ENCODE measurements at regions not wholly inside any gene's neighbourhood (a gene's known extent, or its start where the extent isn't known, plus 50 kb on each side); places are given as distances from the start of the nearest gene placed in this dataset.
"Not testable (repeated sequence)": the region's sequence is repeated elsewhere in the genome, so short reads cannot be mapped to it uniquely, and the experiment has no call there.

DNA sequence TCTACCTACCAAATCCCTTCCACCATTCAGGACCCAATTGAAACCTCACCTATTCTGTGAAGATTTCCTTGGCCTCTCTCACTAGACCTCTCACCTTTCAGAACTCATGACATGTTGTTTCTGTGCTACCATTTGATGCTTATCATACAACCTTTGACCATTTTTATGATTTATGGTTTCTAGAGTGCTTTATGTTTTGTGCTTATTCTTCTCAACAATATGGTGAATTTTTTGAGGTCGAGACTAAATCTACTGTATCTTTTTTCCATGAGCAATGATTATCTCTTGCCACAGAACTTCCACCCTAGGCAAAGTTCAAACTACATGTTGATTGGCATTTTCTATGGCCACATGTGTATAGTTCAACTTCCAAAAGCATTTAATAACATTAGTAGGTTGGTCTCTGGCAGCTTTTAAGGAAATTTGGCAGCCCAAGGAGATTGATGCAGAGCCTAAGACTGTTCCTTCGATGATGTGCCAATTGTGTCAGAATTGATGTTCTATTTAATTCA lies 84.9 kb downstream of the OLIG3 start:
- H3K9me3 Mint-ChIP-seq = peaks cover 11% of the 10 kb centered on the region
- no peaks in the 10 kb centered on the region for H3K27me3 Mint-ChIP-seq
- peaks cover 5% of the 10 kb centered on the region for H3K4me1 Mint-ChIP-seq (ENCODE audit: low read depth)
- H3K4me3 Mint-ChIP-seq = no peak overlapping the region
- H3K36me3 Mint-ChIP-seq (ENCODE audit: low read depth) = no peaks in the 10 kb centered on the region
- DNase-seq = no peak
- no peak overlapping the region for H3K27ac Mint-ChIP-seq

DNA sequence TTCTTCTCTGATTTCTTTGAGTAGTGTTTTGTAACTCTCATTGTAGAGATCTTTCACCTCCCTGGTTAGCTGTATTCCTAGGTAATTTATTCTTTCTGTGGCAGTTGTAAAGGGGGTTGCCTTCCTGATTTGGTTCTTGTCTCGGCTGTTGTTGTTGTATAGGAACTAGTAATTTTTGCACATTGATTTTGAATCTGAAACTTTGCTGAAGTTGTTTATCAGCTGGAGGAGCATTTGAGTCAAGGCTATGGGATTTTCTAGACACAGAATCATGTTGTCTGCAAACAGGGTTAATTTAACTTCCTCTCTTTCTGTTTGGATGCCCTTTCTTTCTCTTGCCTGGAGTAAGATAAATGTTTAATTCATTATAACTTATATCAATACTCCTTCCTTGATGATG lies 86.4 kb downstream of the OLIG3 start:
- Mint-ChIP-seq H3K9me3 (peaks cover 11% of the 10 kb centered on the region), H3K4me3 (no peak overlapping the region), H3K27me3 (no peaks in the 10 kb centered on the region), H3K4me1 (ENCODE audit: low read depth) (peaks cover 5% of the 10 kb centered on the region), H3K27ac (no peak overlapping the region), H3K36me3 (ENCODE audit: low read depth) (no peaks in the 10 kb centered on the region)
- DNase-seq = no peak

DNA sequence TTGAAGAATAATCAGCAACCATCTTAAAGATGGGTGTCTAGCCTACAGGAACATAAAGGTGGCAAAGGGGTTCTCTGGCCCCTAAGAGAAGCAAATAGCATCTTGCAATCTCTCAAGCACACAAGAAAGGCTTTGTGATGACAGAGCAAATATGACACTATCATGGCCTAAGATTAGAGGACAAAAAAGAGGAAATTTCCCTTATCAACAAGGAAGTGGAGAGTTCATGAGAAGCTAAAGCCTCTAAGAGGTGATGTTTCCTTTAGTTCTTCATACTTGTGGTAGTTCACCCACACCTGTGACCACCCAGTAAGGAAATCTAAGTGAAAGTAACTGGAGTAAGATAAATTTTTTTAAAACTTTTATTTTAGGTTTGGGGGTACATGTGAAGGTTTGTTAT lies 88.4 kb downstream of the OLIG3 start:
- no peak for DNase-seq
- Mint-ChIP-seq H3K27me3 (no peaks in the 10 kb centered on the region), H3K4me3 (no peak overlapping the region), H3K36me3 (ENCODE audit: low read depth) (no peaks in the 10 kb centered on the region), H3K4me1 (ENCODE audit: low read depth) (peaks cover 5% of the 10 kb centered on the region), H3K27ac (no peak overlapping the region), H3K9me3 (peaks cover 11% of the 10 kb centered on the region)

- Mint-ChIP-seq H3K4me1 (ENCODE audit: low read depth) (peaks cover 15% of the 10 kb centered on the region), H3K36me3 (ENCODE audit: low read depth) (no peaks in the 10 kb centered on the region), H3K27ac (no peak overlapping the region), H3K9me3 (peaks cover 11% of the 10 kb centered on the region), H3K27me3 (no peaks in the 10 kb centered on the region), H3K4me3 (no peak overlapping the region)
- no peak for DNase-seq
Observed at GRCh38 chr6:137403855-137404254, 90.3 kb downstream of the OLIG3 start.

DNA sequence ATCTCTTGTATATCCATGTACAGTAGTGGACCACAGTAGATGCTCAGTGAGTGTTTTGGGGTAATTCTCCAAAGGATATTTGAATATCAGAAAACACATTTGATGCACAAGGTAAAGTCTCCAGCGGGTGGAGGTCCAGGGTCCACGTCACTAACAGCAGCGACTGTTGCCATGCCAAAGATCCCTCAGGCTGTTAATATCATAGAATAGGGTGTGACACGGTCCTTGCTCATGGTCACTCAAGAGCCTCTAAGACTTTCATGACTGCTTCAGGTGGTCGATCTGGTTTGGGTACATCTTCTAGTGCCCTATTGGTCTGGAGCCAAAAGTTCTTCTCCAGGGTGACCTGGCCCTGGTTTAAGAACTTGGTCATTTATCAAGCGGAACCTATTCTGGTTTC lies 90.8 kb downstream of the OLIG3 start:
- H3K4me3 Mint-ChIP-seq = no peak overlapping the region
- H3K36me3 Mint-ChIP-seq (ENCODE audit: low read depth) = no peaks in the 10 kb centered on the region
- H3K27ac Mint-ChIP-seq = no peak overlapping the region
- H3K9me3 Mint-ChIP-seq = peaks cover 11% of the 10 kb centered on the region
- no peak for DNase-seq
- H3K27me3 Mint-ChIP-seq = no peaks in the 10 kb centered on the region
- H3K4me1 Mint-ChIP-seq (ENCODE audit: low read depth) = peaks cover 15% of the 10 kb centered on the region

- H3K9me3 Mint-ChIP-seq = peaks cover 9% of the 10 kb centered on the region
- peaks cover 10% of the 10 kb centered on the region for H3K4me1 Mint-ChIP-seq (ENCODE audit: low read depth)
- DNase-seq = no peak
- no peaks in the 10 kb centered on the region for H3K36me3 Mint-ChIP-seq (ENCODE audit: low read depth)
- H3K27ac Mint-ChIP-seq = no peak overlapping the region
- H3K27me3 Mint-ChIP-seq = no peaks in the 10 kb centered on the region
- no peak overlapping the region for H3K4me3 Mint-ChIP-seq
Observed at GRCh38 chr6:137402143-137402680, 92.0 kb downstream of the OLIG3 start.

- H3K9me3 Mint-ChIP-seq = no peaks in the 10 kb centered on the region
- H3K27me3 Mint-ChIP-seq = no peaks in the 10 kb centered on the region
- no peaks in the 10 kb centered on the region for H3K36me3 Mint-ChIP-seq (ENCODE audit: low read depth)
- no peak overlapping the region for H3K27ac Mint-ChIP-seq
- DNase-seq = no peak
- H3K4me1 Mint-ChIP-seq (ENCODE audit: low read depth) = peaks cover 10% of the 10 kb centered on the region
- H3K4me3 Mint-ChIP-seq = no peak overlapping the region
Observed at GRCh38 chr6:137401088-137401487, 93.1 kb downstream of the OLIG3 start.

DNA sequence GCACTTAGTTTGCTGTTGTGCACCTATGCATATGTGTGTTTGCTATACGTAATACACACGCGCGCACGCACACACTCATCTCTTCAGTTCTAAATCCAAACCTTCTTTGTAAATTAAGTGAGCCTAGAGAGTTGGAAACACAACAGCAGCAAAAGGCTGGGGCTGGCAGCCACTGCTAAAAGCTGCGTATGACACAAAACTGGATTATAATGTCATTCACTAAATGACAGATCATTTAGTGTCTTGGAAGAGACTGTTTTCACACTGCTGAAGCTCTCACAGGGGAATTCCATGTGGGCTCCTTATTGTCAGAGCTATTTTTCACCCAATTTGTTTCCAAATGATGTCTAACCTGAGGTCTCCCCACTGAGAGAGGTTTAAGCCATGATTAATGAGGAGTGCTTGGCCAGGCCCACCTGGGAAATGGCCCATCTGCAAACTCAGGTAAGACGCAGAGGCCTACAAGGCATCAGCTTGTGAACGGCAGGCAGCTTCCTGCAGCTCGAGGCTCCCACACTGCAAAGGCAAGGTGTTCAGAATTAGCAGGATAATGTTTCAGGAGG lies 94.2 kb downstream of the OLIG3 start:
- no peak overlapping the region for H3K4me3 Mint-ChIP-seq
- no peak for DNase-seq
- peaks cover 10% of the 10 kb centered on the region for H3K4me1 Mint-ChIP-seq (ENCODE audit: low read depth)
- peak overlapping the region; percentile 16 for H3K27ac Mint-ChIP-seq
- H3K27me3 Mint-ChIP-seq = no peaks in the 10 kb centered on the region
- no peaks in the 10 kb centered on the region for H3K36me3 Mint-ChIP-seq (ENCODE audit: low read depth)
- no peaks in the 10 kb centered on the region for H3K9me3 Mint-ChIP-seq

DNA sequence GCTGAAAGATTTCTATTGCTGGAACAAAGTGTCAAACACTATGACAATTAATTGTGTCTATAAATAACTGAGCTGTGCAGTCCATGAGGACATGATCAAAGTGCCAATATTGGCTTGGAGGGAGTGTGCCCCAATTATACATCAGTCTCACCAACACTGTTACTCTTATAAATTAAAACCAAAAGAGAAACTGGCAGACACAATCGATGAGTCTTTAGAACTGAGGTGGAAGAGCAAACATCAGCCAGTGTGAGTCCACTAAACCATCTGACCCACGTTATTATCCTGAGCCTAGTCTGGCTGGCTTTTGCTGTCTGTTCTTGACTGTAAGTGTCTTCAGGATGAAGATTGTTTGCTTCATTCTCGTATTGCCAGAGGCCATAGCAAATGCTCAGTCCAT lies 98.9 kb downstream of the OLIG3 start:
- no peak for DNase-seq
- H3K4me1 Mint-ChIP-seq (ENCODE audit: low read depth) = peaks cover 27% of the 10 kb centered on the region
- H3K9me3 Mint-ChIP-seq = no peaks in the 10 kb centered on the region
- no peak overlapping the region for H3K4me3 Mint-ChIP-seq
- no peaks in the 10 kb centered on the region for H3K36me3 Mint-ChIP-seq (ENCODE audit: low read depth)
- no peak overlapping the region for H3K27ac Mint-ChIP-seq
- no peaks in the 10 kb centered on the region for H3K27me3 Mint-ChIP-seq

GRCh38 chr6:137391061-137391814 lies 103.0 kb downstream of the OLIG3 start:
- H3K27ac Mint-ChIP-seq = no peak overlapping the region
- no peaks in the 10 kb centered on the region for H3K36me3 Mint-ChIP-seq (ENCODE audit: low read depth)
- peaks cover 52% of the 10 kb centered on the region for H3K4me1 Mint-ChIP-seq (ENCODE audit: low read depth)
- no peaks in the 10 kb centered on the region for H3K27me3 Mint-ChIP-seq
- DNase-seq = no peak
- peaks cover 6% of the 10 kb centered on the region for H3K9me3 Mint-ChIP-seq
- H3K4me3 Mint-ChIP-seq = no peak overlapping the region

DNA sequence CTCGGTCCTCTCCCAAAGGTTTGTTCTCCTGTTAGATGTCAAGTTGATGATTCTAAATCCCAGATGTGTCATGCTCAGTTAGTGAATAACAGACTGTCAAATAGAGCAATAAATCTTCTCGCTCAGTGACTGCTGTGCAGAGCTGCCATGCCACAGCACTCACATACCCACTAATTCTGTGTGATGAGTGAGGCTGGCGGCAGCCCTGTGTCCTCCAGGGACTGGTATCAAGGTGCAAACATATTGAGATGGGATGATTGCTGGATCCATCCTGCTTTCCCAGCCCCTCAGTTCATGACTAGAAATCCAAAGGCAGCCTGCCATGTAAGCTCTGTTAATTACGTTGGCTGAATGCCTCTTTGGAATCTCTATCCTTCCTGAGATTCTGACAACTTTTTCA lies 103.9 kb downstream of the OLIG3 start:
- no peak overlapping the region for H3K4me3 Mint-ChIP-seq
- peaks cover 10% of the 10 kb centered on the region for H3K9me3 Mint-ChIP-seq
- no peaks in the 10 kb centered on the region for H3K36me3 Mint-ChIP-seq (ENCODE audit: low read depth)
- H3K4me1 Mint-ChIP-seq (ENCODE audit: low read depth) = peaks cover 52% of the 10 kb centered on the region
- H3K27me3 Mint-ChIP-seq = no peaks in the 10 kb centered on the region
- no peak overlapping the region for H3K27ac Mint-ChIP-seq
- DNase-seq = no peak

DNA sequence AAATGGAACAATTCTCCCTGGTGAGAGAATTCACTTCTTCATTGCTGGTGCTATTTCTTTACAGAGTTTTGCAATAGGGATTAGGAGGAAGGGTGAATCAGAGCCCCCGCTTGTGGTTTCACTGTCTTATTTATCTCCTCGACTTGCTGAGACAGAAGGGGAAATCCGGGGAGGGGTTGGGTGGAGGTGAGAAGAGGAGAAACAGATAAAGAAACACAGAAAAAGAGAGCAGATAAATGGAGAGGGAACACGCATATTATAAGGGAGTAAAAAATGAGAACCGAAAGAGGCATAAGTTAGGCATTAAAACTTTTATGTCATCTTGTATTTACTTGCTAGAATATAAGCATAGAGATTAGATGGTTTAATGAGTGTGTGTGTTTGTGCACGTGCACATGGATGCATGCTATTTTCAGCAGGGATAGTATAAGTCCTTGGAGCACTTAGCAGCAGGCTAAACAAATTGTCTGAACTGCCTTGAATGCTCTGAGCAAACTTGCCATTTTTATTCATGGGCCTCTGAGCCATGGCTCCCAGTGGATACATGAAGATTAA lies 105.0 kb downstream of the OLIG3 start:
- Mint-ChIP-seq H3K9me3 (peaks cover 10% of the 10 kb centered on the region), H3K27me3 (no peaks in the 10 kb centered on the region), H3K4me3 (peak overlapping the region; percentile 12), H3K36me3 (ENCODE audit: low read depth) (no peaks in the 10 kb centered on the region), H3K4me1 (ENCODE audit: low read depth) (peaks cover 52% of the 10 kb centered on the region), H3K27ac (peak overlapping the region; percentile 57)
- peak; percentile 65 for DNase-seq

DNA sequence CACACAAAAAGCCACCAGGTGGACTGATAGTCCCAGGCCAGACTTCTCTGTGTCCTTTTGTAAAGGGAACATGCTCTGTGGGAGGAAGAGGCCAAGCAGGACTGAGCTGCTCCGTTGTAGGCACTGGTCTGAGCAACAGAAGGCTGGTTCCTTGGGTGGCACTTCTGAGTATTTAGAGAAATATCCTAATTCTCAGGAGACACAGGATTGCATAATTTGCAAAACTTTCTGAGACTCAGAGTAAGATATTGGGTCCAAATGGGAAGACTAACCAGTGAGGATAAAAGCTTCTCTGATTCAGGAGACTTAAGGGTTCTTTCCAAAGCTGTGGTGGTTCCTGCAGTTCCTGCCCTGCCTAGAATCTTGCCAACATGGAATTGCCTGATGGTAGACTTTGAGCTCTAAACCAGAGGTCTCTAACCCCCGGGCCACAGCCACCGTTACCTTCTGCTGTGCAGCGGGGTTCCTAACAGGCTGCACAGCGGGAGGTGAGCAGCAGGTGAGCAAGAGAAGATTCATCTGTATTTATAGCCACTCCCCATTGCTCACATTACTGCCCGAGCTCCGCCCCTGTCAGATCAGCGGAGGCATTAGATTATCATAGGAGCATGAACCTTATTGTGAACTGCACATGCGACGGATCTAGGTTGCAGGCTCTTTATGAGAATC lies 107.0 kb downstream of the OLIG3 start:
- peaks cover 10% of the 10 kb centered on the region for H3K9me3 Mint-ChIP-seq
- H3K27ac Mint-ChIP-seq = no peak overlapping the region
- H3K36me3 Mint-ChIP-seq (ENCODE audit: low read depth) = no peaks in the 10 kb centered on the region
- no peak for DNase-seq
- H3K4me1 Mint-ChIP-seq (ENCODE audit: low read depth) = peaks cover 53% of the 10 kb centered on the region
- H3K4me3 Mint-ChIP-seq = no peak overlapping the region
- H3K27me3 Mint-ChIP-seq = no peaks in the 10 kb centered on the region

GRCh38 chr6:137383287-137383686 lies 110.9 kb downstream of the OLIG3 start:
- H3K27ac Mint-ChIP-seq; DNase-seq; H3K4me3 Mint-ChIP-seq; H3K36me3 Mint-ChIP-seq (ENCODE audit: low read depth); H3K27me3 Mint-ChIP-seq: not testable (repeated sequence)
- peaks cover 21% of the 10 kb centered on the region for H3K4me1 Mint-ChIP-seq (ENCODE audit: low read depth)
- peaks cover 13% of the 10 kb centered on the region for H3K9me3 Mint-ChIP-seq

DNA sequence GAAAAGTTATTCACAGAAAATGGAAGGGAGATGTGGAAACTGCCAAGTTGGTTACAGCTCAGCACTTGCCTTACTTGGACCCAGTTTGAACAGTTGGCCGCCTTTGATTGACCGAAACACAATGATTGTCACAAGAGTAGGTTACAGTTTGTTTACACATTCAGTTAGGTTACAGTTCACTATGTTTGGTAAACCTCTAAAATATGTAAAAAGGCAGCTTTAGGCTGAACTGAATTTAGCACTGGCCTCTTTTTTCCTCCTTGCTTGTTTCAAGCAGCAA lies 116.2 kb downstream of the OLIG3 start:
- Mint-ChIP-seq H3K4me3 (no peak overlapping the region), H3K4me1 (ENCODE audit: low read depth) (peaks cover 16% of the 10 kb centered on the region), H3K27ac (no peak overlapping the region), H3K27me3 (no peaks in the 10 kb centered on the region), H3K9me3 (peaks cover 8% of the 10 kb centered on the region), H3K36me3 (ENCODE audit: low read depth) (no peaks in the 10 kb centered on the region)
- no peak for DNase-seq

Measured in activated T-cell treated with anti-CD3 and anti-CD28 coated beads, Interleukin-2, amount 50 U/mL, for 24 hours (primary cell).